ENCODE measurements at regions not wholly inside any gene's neighbourhood (a gene's known extent, or its start where the extent isn't known, plus 50 kb on each side); places are given as distances from the start of the nearest gene placed in this dataset.
A peak's percentile ranks its signal among the peaks of the same experiment; 100 is the strongest.

- H3K4me1 ChIP-seq (ENCODE audit: low read depth) = no peaks in the 10 kb centered on the region
- intact Hi-C loops (cut with DNase I, micrococcal nuclease) = no loop called here
- TF ChIP-seq CTCF (IDR thresholded peaks at IDR 0.05) = no peak
- H3K4me3 ChIP-seq = no peak overlapping the region
- no peaks in the 10 kb centered on the region for H3K9me3 ChIP-seq
- ATAC-seq = no peak
- no peak for DNase-seq
- no peaks in the 10 kb centered on the region for H3K36me3 ChIP-seq (ENCODE audit: low read depth)
Measured at GRCh38 chr3:118564800-118565199, 469.8 kb downstream of the IGSF11 start.

- H3K4me3 ChIP-seq = no peak overlapping the region
Measured at GRCh38 chr3:118573912-118574311, 460.7 kb downstream of the IGSF11 start.

GRCh38 chr3:118577055-118577777, 457.4 kb downstream of the IGSF11 start:
- intact Hi-C loops (cut with DNase I, micrococcal nuclease) = no loop called here

More at GRCh38 chr3:118573912-118574311, 460.7 kb downstream of the IGSF11 start:
- no peak for DNase-seq
- H3K9me3 ChIP-seq = no peaks in the 10 kb centered on the region
- no peak for ATAC-seq
- no peaks in the 10 kb centered on the region for H3K4me1 ChIP-seq (ENCODE audit: low read depth)
- TF ChIP-seq CTCF (IDR thresholded peaks at IDR 0.05) = no peak
- intact Hi-C loops (cut with DNase I, micrococcal nuclease) = no loop called here
- H3K36me3 ChIP-seq (ENCODE audit: low read depth) = no peaks in the 10 kb centered on the region

GRCh38 chr3:118578559-118578958, 456.1 kb downstream of the IGSF11 start:
- ATAC-seq (no peak), DNase-seq (no peak)
- H3K36me3 ChIP-seq (ENCODE audit: low read depth) = no peaks in the 10 kb centered on the region
- no peaks in the 10 kb centered on the region for H3K4me1 ChIP-seq (ENCODE audit: low read depth)
- H3K9me3 ChIP-seq = no peaks in the 10 kb centered on the region
- no peak overlapping the region for H3K4me3 ChIP-seq
- intact Hi-C loops (cut with DNase I, micrococcal nuclease) = no loop called here
- TF ChIP-seq CTCF (IDR thresholded peaks at IDR 0.05) = no peak

More at GRCh38 chr3:118577055-118577777, 457.4 kb downstream of the IGSF11 start:
- no peaks in the 10 kb centered on the region for H3K36me3 ChIP-seq (ENCODE audit: low read depth)
- H3K4me1 ChIP-seq (ENCODE audit: low read depth) = no peaks in the 10 kb centered on the region
- peak in 1 of 3 donors; percentile 9 for DNase-seq
- no peak overlapping the region for H3K4me3 ChIP-seq
- no peak for TF ChIP-seq CTCF (IDR thresholded peaks at IDR 0.05)
- no peaks in the 10 kb centered on the region for H3K9me3 ChIP-seq
- peak; percentile 64 for ATAC-seq

- DNase-seq = no peak
- no peaks in the 10 kb centered on the region for H3K36me3 ChIP-seq (ENCODE audit: low read depth)
- H3K9me3 ChIP-seq = no peaks in the 10 kb centered on the region
- intact Hi-C loops (cut with DNase I, micrococcal nuclease) = no loop called here
- no peaks in the 10 kb centered on the region for H3K4me1 ChIP-seq (ENCODE audit: low read depth)
- H3K4me3 ChIP-seq = no peak overlapping the region
- ATAC-seq = no peak
- TF ChIP-seq CTCF (IDR thresholded peaks at IDR 0.05) = no peak
Measured at GRCh38 chr3:118587037-118587741, 447.5 kb downstream of the IGSF11 start.
